Transverse colon (tissue), 4 donors: ENCODE measurements at regions not wholly inside any gene's neighbourhood (a gene's known extent, or its start where the extent isn't known, plus 50 kb on each side); places are given as distances from the start of the nearest gene placed in this dataset.

Experiments
- DNase-seq: peaks from one replicate; pipeline ENCODE4 v3.0.0-alpha.2; 2019
- H3K27ac ChIP-seq, 4 donors: fragments of 200-600 bp; sonication (generic); 2 replicates each; pipeline ENCODE4 v1.5.1; 2016 to 2018; ENCODE audit warnings: inconsistent platforms in 4 of 4
- H3K27me3 ChIP-seq: fragments of 200-600 bp; sonication (generic); 2 replicates; pipeline ENCODE4 v1.5.1; 2017; ENCODE audit warnings: inconsistent platforms
- H3K36me3 ChIP-seq, 4 donors: fragments of 200-600 bp; sonication (generic); 2 replicates each; pipeline ENCODE4 v1.5.1; 2017 to 2019; ENCODE audit warnings: inconsistent platforms in 4 of 4
- H3K4me1 ChIP-seq, 4 donors: fragments of 200-600 bp; sonication (generic); 2 replicates each; pipeline ENCODE4 v1.5.1; 2017 to 2020; ENCODE audit warnings: inconsistent platforms in 4 of 4
- H3K4me3 ChIP-seq, 4 donors: fragments of 200-600 bp; sonication (generic); 1 replicate in 1 of 4; 2 replicates in 3 of 4; pipeline versions ENCODE4 v1.5.1 to v1.6.1; 2017 to 2019; ENCODE audit warnings: inconsistent platforms in 4 of 4
- H3K9me3 ChIP-seq, 2 donors: fragments of 200-600 bp; sonication (generic); 2 replicates each; pipeline ENCODE4 v1.5.1; 2017 to 2019; ENCODE audit warnings: inconsistent platforms in 2 of 2
- EP300 ChIP-seq: sonication (generic); formaldehyde crosslinking; IDR thresholded peaks from one replicate; pipeline ENCODE4 v1.6.1; 2017; ENCODE audit warnings: antibody characterized with exemption, low read depth
- POLR2A ChIP-seq: fragments of 450-650 bp; IDR thresholded peaks from one replicate; pipeline ENCODE4 v1.6.1; 2016; ENCODE audit warnings: antibody characterized with exemption, mild to moderate bottlenecking, moderate library complexity
- POLR2AphosphoS5 ChIP-seq, 3 donors: sonication (generic); formaldehyde crosslinking; IDR thresholded peaks; one replicate each; pipeline ENCODE4 v1.6.1; 2016; ENCODE audit warnings: antibody characterized with exemption in 3 of 3
- WGBS, 2 donors: methylation state at CpG; one replicate each; pipeline ENCODE4 v1.1.5; 2018; ENCODE audit warnings: low coverage in 1 of 2; 5-methylcytosine and 5-hydroxymethylcytosine counted together
- in situ Hi-C, 4 donors: fragments of 200-750 bp; cut with MboI; loops; one replicate each; pipeline versions ENCODE4 v1.15.0 to v1.15.1; 2017; ENCODE audit warnings: low sequenced_read_pairs in 3 of 4, low pct_ligation_motif_present in 1 of 4, low pct_unique_long_range_greater_than_20kb in 1 of 4
- intact Hi-C: fragments of 100-400 bp; cut with DNase I; formaldehyde crosslinking; loops from one replicate; pipeline ENCODE4 v1.15.1; 2023; ENCODE audit warnings: low total_unique reads
- TF ChIP-seq, protein P1 (sequence below), 5 experiments: fragments of 200-600 bp in 3 of 5; fragments of 450-650 bp in 2 of 5; sonication (generic) in 3 of 5; IDR thresholded peaks; 1 replicate in 2 of 5; 2 replicates in 3 of 5; pipeline ENCODE4 v1.5.1; 2016 to 2017; ENCODE audit warnings: antibody characterized with exemption in 5 of 5, inconsistent platforms in 3 of 5, mild to moderate bottlenecking in 2 of 5, moderate library complexity in 1 of 5

GRCh38 chr15:53288542-53288941 lies 470.9 kb downstream of the WDR72 start:
- 59 to 71% methylated on average over 2 of the region's 2 CpGs for WGBS, 2 donors
- in situ Hi-C loops (no loop called here), intact Hi-C loops (no loop called here)
- TF ChIP-seq, protein P1, sequence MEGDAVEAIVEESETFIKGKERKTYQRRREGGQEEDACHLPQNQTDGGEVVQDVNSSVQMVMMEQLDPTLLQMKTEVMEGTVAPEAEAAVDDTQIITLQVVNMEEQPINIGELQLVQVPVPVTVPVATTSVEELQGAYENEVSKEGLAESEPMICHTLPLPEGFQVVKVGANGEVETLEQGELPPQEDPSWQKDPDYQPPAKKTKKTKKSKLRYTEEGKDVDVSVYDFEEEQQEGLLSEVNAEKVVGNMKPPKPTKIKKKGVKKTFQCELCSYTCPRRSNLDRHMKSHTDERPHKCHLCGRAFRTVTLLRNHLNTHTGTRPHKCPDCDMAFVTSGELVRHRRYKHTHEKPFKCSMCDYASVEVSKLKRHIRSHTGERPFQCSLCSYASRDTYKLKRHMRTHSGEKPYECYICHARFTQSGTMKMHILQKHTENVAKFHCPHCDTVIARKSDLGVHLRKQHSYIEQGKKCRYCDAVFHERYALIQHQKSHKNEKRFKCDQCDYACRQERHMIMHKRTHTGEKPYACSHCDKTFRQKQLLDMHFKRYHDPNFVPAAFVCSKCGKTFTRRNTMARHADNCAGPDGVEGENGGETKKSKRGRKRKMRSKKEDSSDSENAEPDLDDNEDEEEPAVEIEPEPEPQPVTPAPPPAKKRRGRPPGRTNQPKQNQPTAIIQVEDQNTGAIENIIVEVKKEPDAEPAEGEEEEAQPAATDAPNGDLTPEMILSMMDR (IDR thresholded peaks at IDR 0.05), result no peak
- TF ChIP-seq POLR2AphosphoS5 (IDR thresholded peaks at IDR 0.05) (no peak), EP300 (no peak), POLR2A (no peak)
- Histone ChIP-seq H3K4me1 (no peaks in the 10 kb centered on the region), H3K27me3 (no peaks in the 10 kb centered on the region), H3K27ac (no peak overlapping the region), H3K4me3 (no peak overlapping the region), H3K36me3 (no peaks in the 10 kb centered on the region), H3K9me3 (no peaks in the 10 kb centered on the region)
- no peak for DNase-seq

GRCh38 chr15:53274630-53275029 lies 484.5 kb upstream of the ONECUT1 start:
- DNase-seq, result no peak
- 58% methylated on average over 4 of the region's 4 CpGs; no CpG with 5 or more reads in 1 of the 2 donors for WGBS, 2 donors
- Histone ChIP-seq H3K36me3 (no peaks in the 10 kb centered on the region), H3K4me1 (no peaks in the 10 kb centered on the region), H3K27me3 (no peaks in the 10 kb centered on the region), H3K27ac (no peak overlapping the region), H3K9me3 (no peaks in the 10 kb centered on the region), H3K4me3 (no peak overlapping the region)
- in situ Hi-C loops, result no loop called here
- intact Hi-C loops, result no loop called here
- no peak for TF ChIP-seq POLR2AphosphoS5 (IDR thresholded peaks at IDR 0.05)
- TF ChIP-seq, protein P1 (IDR thresholded peaks at IDR 0.05), result no peak
- no peak for TF ChIP-seq POLR2A
- TF ChIP-seq EP300, result no peak

GRCh38 chr15:53272116-53272515 lies 482.0 kb upstream of the ONECUT1 start:
- Histone ChIP-seq H3K4me1 (no peaks in the 10 kb centered on the region), H3K4me3 (no peak overlapping the region), H3K27ac (no peak overlapping the region), H3K9me3 (no peaks in the 10 kb centered on the region), H3K27me3 (no peaks in the 10 kb centered on the region), H3K36me3 (no peaks in the 10 kb centered on the region)
- intact Hi-C loops, result no loop called here
- no peak for TF ChIP-seq POLR2A
- no peak for TF ChIP-seq POLR2AphosphoS5 (IDR thresholded peaks at IDR 0.05)
- TF ChIP-seq, protein P1 (IDR thresholded peaks at IDR 0.05), result no peak
- TF ChIP-seq EP300, result no peak
- no peak for DNase-seq
- in situ Hi-C loops, result no loop called here
- 0% methylated on average over 1 of the region's 1 CpG for WGBS, 2 donors

- no peak for DNase-seq
- H3K4me1 ChIP-seq, result no peaks in the 10 kb centered on the region
- no peak overlapping the region for H3K27ac ChIP-seq
- no peak overlapping the region for H3K4me3 ChIP-seq
- intact Hi-C loops, result no loop called here
- TF ChIP-seq, protein P1 (IDR thresholded peaks at IDR 0.05), result no peak
- TF ChIP-seq POLR2AphosphoS5 (IDR thresholded peaks at IDR 0.05), result no peak
- TF ChIP-seq POLR2A, result no peak
- no peaks in the 10 kb centered on the region for H3K9me3 ChIP-seq
- 44 to 67% methylated on average over 1 to 2 of the region's 2 CpGs for WGBS, 2 donors
- no peaks in the 10 kb centered on the region for H3K27me3 ChIP-seq
- in situ Hi-C loops, result no loop called here
- H3K36me3 ChIP-seq, result no peaks in the 10 kb centered on the region
These were observed 476.0 kb upstream of the ONECUT1 start for GRCh38 chr15:53266176-53266575.
